SJCRH30 (cell line): ENCODE measurements at regions not wholly inside any gene's neighbourhood (a gene's known extent, or its start where the extent isn't known, plus 50 kb on each side); places are given as distances from the start of the nearest gene placed in this dataset.

Experiments
- DNase-seq, 2 experiments: peaks; one replicate each; pipeline ENCODE4 v3.0.0-alpha.2; 2015 to 2020
- H3K27ac ChIP-seq: fragments of 250-450 bp; sonication (Bioruptor Pico); 2 replicates; pipeline ENCODE4 v1.5.1; 2020; ENCODE audit warnings: mild to moderate bottlenecking, moderate library complexity
- H3K27me3 ChIP-seq: fragments of 250-450 bp; sonication (Bioruptor Pico); 2 replicates; pipeline ENCODE4 v1.5.1; 2020; ENCODE audit warnings: mild to moderate bottlenecking, moderate library complexity
- H3K36me3 ChIP-seq: fragments of 250-450 bp; sonication (Bioruptor Pico); 2 replicates; pipeline ENCODE4 v1.5.1; 2020; ENCODE audit warnings: mild to moderate bottlenecking, moderate library complexity
- H3K4me1 ChIP-seq: fragments of 250-450 bp; sonication (Bioruptor Pico); 2 replicates; pipeline ENCODE4 v1.5.1; 2020; ENCODE audit warnings: mild to moderate bottlenecking, moderate library complexity
- H3K4me3 ChIP-seq: fragments of 250-450 bp; sonication (Bioruptor Pico); 2 replicates; pipeline ENCODE4 v1.5.1; 2020; ENCODE audit warnings: mild to moderate bottlenecking, moderate library complexity
- H3K9me3 ChIP-seq: fragments of 250-450 bp; sonication (Bioruptor Pico); replicated peaks from 2 replicates; pipeline ENCODE4 v1.5.1; 2020; ENCODE audit warnings: mild to moderate bottlenecking, moderate library complexity

- Histone ChIP-seq H3K9me3 (0 out of 2 replicates have a peak, but pooled peaks cover 3% of the 10 kb centered on the region), H3K4me1 (no peaks in the 10 kb centered on the region), H3K4me3 (no peak overlapping the region), H3K27ac (no peak overlapping the region; the same call in 1 of the 2 replicates), H3K27me3 (no peaks in the 10 kb centered on the region), H3K36me3 (no peaks in the 10 kb centered on the region)
- no peak for DNase-seq
These were observed 273.9 kb downstream of the ELAVL2 start for GRCh38 chr9:23551929-23552707.

GRCh38 chr9:23552876-23553601 is 273.0 kb downstream of the ELAVL2 start:
- H3K4me3 ChIP-seq = no peak overlapping the region

GRCh38 chr9:23554686-23555085 is 271.4 kb downstream of the ELAVL2 start:
- no peaks in the 10 kb centered on the region for H3K9me3 ChIP-seq
- H3K4me1 ChIP-seq = no peaks in the 10 kb centered on the region
- DNase-seq = no peak
- no peak overlapping the region for H3K27ac ChIP-seq
- no peaks in the 10 kb centered on the region for H3K36me3 ChIP-seq
- H3K27me3 ChIP-seq = no peaks in the 10 kb centered on the region
- no peak overlapping the region for H3K4me3 ChIP-seq

More at GRCh38 chr9:23552876-23553601, 273.0 kb downstream of the ELAVL2 start:
- DNase-seq = no peak
- H3K4me1 ChIP-seq = no peaks in the 10 kb centered on the region
- no peaks in the 10 kb centered on the region for H3K9me3 ChIP-seq
- H3K27me3 ChIP-seq = no peaks in the 10 kb centered on the region
- H3K36me3 ChIP-seq = no peaks in the 10 kb centered on the region
- H3K27ac ChIP-seq = no peak overlapping the region

GRCh38 chr9:23555851-23556250 is 270.2 kb downstream of the ELAVL2 start:
- DNase-seq = peak; percentile 10 to 40
- Histone ChIP-seq H3K36me3 (no peaks in the 10 kb centered on the region), H3K4me3 (no peak overlapping the region), H3K27ac (no peak overlapping the region), H3K4me1 (no peaks in the 10 kb centered on the region), H3K27me3 (no peaks in the 10 kb centered on the region), H3K9me3 (no peaks in the 10 kb centered on the region)

- Histone ChIP-seq H3K4me1 (no peaks in the 10 kb centered on the region), H3K4me3 (no peak overlapping the region), H3K27me3 (no peaks in the 10 kb centered on the region), H3K9me3 (no peaks in the 10 kb centered on the region), H3K36me3 (no peaks in the 10 kb centered on the region), H3K27ac (no peak overlapping the region)
- DNase-seq = no peak
These were observed 269.6 kb downstream of the ELAVL2 start for GRCh38 chr9:23556459-23556858.

- Histone ChIP-seq H3K9me3 (no peaks in the 10 kb centered on the region), H3K27ac (no peak overlapping the region), H3K4me3 (no peak overlapping the region), H3K27me3 (no peaks in the 10 kb centered on the region), H3K4me1 (no peaks in the 10 kb centered on the region), H3K36me3 (no peaks in the 10 kb centered on the region)
- DNase-seq = no peak
These were observed 268.4 kb downstream of the ELAVL2 start for GRCh38 chr9:23557689-23558088.

- no peaks in the 10 kb centered on the region for H3K27me3 ChIP-seq
- H3K4me1 ChIP-seq = no peaks in the 10 kb centered on the region
- no peak for DNase-seq
- H3K27ac ChIP-seq = no peak overlapping the region
- no peaks in the 10 kb centered on the region for H3K36me3 ChIP-seq
- H3K9me3 ChIP-seq = no peaks in the 10 kb centered on the region
- no peak overlapping the region for H3K4me3 ChIP-seq
These were observed 266.5 kb downstream of the ELAVL2 start for GRCh38 chr9:23559522-23559921.

- no peaks in the 10 kb centered on the region for H3K27me3 ChIP-seq
- no peak overlapping the region for H3K4me3 ChIP-seq
- DNase-seq = no peak
These were observed 262.5 kb downstream of the ELAVL2 start for GRCh38 chr9:23563517-23563916.

GRCh38 chr9:23567516-23568165 is 258.4 kb downstream of the ELAVL2 start:
- H3K4me1 ChIP-seq = no peaks in the 10 kb centered on the region
- H3K4me3 ChIP-seq = no peak overlapping the region
- no peaks in the 10 kb centered on the region for H3K9me3 ChIP-seq
- no peaks in the 10 kb centered on the region for H3K36me3 ChIP-seq
- DNase-seq = no peak
- H3K27ac ChIP-seq = no peak overlapping the region
- no peaks in the 10 kb centered on the region for H3K27me3 ChIP-seq

More at GRCh38 chr9:23563517-23563916, 262.5 kb downstream of the ELAVL2 start:
- H3K4me1 ChIP-seq = no peaks in the 10 kb centered on the region
- no peak overlapping the region for H3K27ac ChIP-seq
- no peaks in the 10 kb centered on the region for H3K36me3 ChIP-seq
- no peaks in the 10 kb centered on the region for H3K9me3 ChIP-seq

- Histone ChIP-seq H3K4me3 (no peak overlapping the region), H3K36me3 (no peaks in the 10 kb centered on the region)
These were observed 254.5 kb downstream of the ELAVL2 start for GRCh38 chr9:23571414-23572104.

GRCh38 chr9:23573800-23574199 is 252.2 kb downstream of the ELAVL2 start:
- no peak overlapping the region for H3K4me3 ChIP-seq
- no peak overlapping the region for H3K27ac ChIP-seq
- H3K27me3 ChIP-seq = no peaks in the 10 kb centered on the region
- H3K4me1 ChIP-seq = no peaks in the 10 kb centered on the region
- DNase-seq = no peak
- no peaks in the 10 kb centered on the region for H3K9me3 ChIP-seq
- H3K36me3 ChIP-seq = no peaks in the 10 kb centered on the region

More at GRCh38 chr9:23571414-23572104, 254.5 kb downstream of the ELAVL2 start:
- no peak overlapping the region for H3K27ac ChIP-seq
- H3K9me3 ChIP-seq = no peaks in the 10 kb centered on the region
- DNase-seq = no peak
- no peaks in the 10 kb centered on the region for H3K27me3 ChIP-seq
- no peaks in the 10 kb centered on the region for H3K4me1 ChIP-seq

- H3K27ac ChIP-seq = no peak overlapping the region
- H3K36me3 ChIP-seq = no peaks in the 10 kb centered on the region
- no peak for DNase-seq
These were observed 248.4 kb downstream of the ELAVL2 start for GRCh38 chr9:23577611-23578010.

GRCh38 chr9:23581931-23582330 is 244.1 kb downstream of the ELAVL2 start:
- Histone ChIP-seq H3K27me3 (no peaks in the 10 kb centered on the region), H3K27ac (no peak overlapping the region), H3K4me3 (no peak overlapping the region), H3K9me3 (no peaks in the 10 kb centered on the region), H3K36me3 (no peaks in the 10 kb centered on the region), H3K4me1 (no peaks in the 10 kb centered on the region)
- no peak for DNase-seq

More at GRCh38 chr9:23577611-23578010, 248.4 kb downstream of the ELAVL2 start:
- H3K4me3 ChIP-seq = no peak overlapping the region
- no peaks in the 10 kb centered on the region for H3K4me1 ChIP-seq
- no peaks in the 10 kb centered on the region for H3K27me3 ChIP-seq
- no peaks in the 10 kb centered on the region for H3K9me3 ChIP-seq

- H3K4me1 ChIP-seq = no peaks in the 10 kb centered on the region
- H3K27ac ChIP-seq = no peak overlapping the region
- no peak overlapping the region for H3K4me3 ChIP-seq
- no peaks in the 10 kb centered on the region for H3K36me3 ChIP-seq
- DNase-seq = no peak
- no peaks in the 10 kb centered on the region for H3K27me3 ChIP-seq
- no peaks in the 10 kb centered on the region for H3K9me3 ChIP-seq
These were observed 243.2 kb downstream of the ELAVL2 start for GRCh38 chr9:23582836-23583235.
